ENCODE measurements at regions not wholly inside any gene's neighbourhood (a gene's known extent, or its start where the extent isn't known, plus 50 kb on each side); places are given as distances from the start of the nearest gene placed in this dataset.

GRCh38 chr9:89939181-89939580 lies 334.4 kb downstream of the GADD45G start:
- SMC1A ChIA-PET (ENCODE audit: uncharacterized antibody, unreplicated experiment): no interaction called here
- intact Hi-C loops (cut with micrococcal nuclease; ENCODE audit: unreplicated experiment): no loop called here
- in situ Hi-C loops (cut with MboI): no loop called here
- H2AFZ ChIP-seq (ENCODE audit: control insufficient read depth, low read depth, low read length): no peak overlapping the region
- 19% methylated on average over 6 of the region's 6 CpGs for WGBS (ENCODE audit: insufficient coverage, insufficient replicate concordance, low lambda C conversion rate, missing lambda C conversion rate)
- H3K27me3 ChIP-seq (replicated peaks in 1 of 2; ENCODE audit: control insufficient read depth in 2 of 2, insufficient read depth in 2 of 2, low read length in 1 of 2): peaks cover 0 to 7% of the 10 kb centered on the region in 2 experiments; a peak in 2 of 4 replicates
- no peaks in the 10 kb centered on the region for H3K4me1 ChIP-seq (ENCODE audit: control insufficient read depth, insufficient read depth, low read length)
- H3K4me2 ChIP-seq (ENCODE audit: control insufficient read depth, insufficient read depth): no peak overlapping the region
- no peak overlapping the region for H3K9ac ChIP-seq (ENCODE audit: control insufficient read depth, insufficient read depth, low read length)
- TF ChIP-seq BCL3 (IDR thresholded peaks at IDR 0.05; ENCODE audit: borderline replicate concordance, insufficient read depth, low read depth, low read length, poor library complexity, severe bottlenecking): no peak
- TF ChIP-seq KDM1A (IDR thresholded peaks at IDR 0.05; ENCODE audit: borderline replicate concordance): no peak
- no peak for TF ChIP-seq PRDM15 (CRISPR knock-in tag; IDR thresholded peaks at IDR 0.05)
- TF ChIP-seq SMC3 (IDR thresholded peaks at IDR 0.05; ENCODE audit: borderline replicate concordance, low read length): no peak
- no peaks in the 10 kb centered on the region for H4K20me1 ChIP-seq (ENCODE audit: control insufficient read depth, insufficient read depth)
- H3K4me3 ChIP-seq: no peak overlapping the region
- FAIRE-seq (no peak), ATAC-seq (no peak), DNase-seq (ENCODE audit: low read depth, low spot score) (no peak)
- RAD21 ChIA-PET (ENCODE audit: unreplicated experiment): no interaction called here
- BruUV-seq (replicated peaks): no TSS peak
- no peaks in the 10 kb centered on the region for H3K79me2 ChIP-seq (ENCODE audit: control insufficient read depth, insufficient read depth, low read length)
- H3K27ac ChIP-seq (ENCODE audit: control insufficient read depth, insufficient read depth): no peak overlapping the region
- H3K9me3 ChIP-seq (replicated peaks; ENCODE audit: control insufficient read depth, insufficient read depth, low read length): no peaks in the 10 kb centered on the region
- POLR2A ChIA-PET: no interaction called here
- no peaks in the 10 kb centered on the region for H3K36me3 ChIP-seq (ENCODE audit: control insufficient read depth in 2 of 2, insufficient read depth in 2 of 2, low read length in 1 of 2)
- CTCF ChIA-PET: no interaction called here
